Astrocyte (in vitro differentiated cells and primary cell): ENCODE measurements at regions not wholly inside any gene's neighbourhood (a gene's known extent, or its start where the extent isn't known, plus 50 kb on each side); places are given as distances from the start of the nearest gene placed in this dataset.

Experiments
- EZH2 ChIP-seq: IDR thresholded peaks from 2 replicates; pipeline ENCODE4 v1.6.1; 2012; ENCODE audit warnings: mild to moderate bottlenecking, low read length, inconsistent platforms; ENCODE audit not compliant: insufficient read depth
- TF ChIP-seq, protein P1 (sequence below): IDR thresholded peaks from 2 replicates; pipeline ENCODE4 v1.5.1; 2011; ENCODE audit warnings: low read depth, mild to moderate bottlenecking, inconsistent platforms, low read length, moderate library complexity; ENCODE audit not compliant: insufficient read depth

DNA sequence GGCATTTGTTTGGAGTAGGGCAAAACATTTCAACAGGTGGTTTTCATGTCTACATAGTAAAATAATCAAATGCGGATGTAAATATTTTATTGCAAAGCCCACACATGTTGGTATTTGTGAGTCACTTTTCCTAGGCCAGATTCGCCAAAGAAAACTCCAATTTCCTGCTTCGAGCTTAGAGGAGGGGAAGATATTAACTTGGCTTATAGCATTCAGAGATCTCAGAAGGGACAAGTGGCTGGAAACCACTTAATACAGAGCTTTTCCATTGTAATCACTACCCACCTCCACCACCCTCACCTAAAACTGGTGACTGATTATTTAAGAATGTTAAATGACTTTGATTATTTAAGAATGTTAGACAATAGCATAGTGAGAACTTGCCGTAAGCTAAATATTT, 530.6 kb upstream of the SPRY2 start:
- TF ChIP-seq, protein P1, sequence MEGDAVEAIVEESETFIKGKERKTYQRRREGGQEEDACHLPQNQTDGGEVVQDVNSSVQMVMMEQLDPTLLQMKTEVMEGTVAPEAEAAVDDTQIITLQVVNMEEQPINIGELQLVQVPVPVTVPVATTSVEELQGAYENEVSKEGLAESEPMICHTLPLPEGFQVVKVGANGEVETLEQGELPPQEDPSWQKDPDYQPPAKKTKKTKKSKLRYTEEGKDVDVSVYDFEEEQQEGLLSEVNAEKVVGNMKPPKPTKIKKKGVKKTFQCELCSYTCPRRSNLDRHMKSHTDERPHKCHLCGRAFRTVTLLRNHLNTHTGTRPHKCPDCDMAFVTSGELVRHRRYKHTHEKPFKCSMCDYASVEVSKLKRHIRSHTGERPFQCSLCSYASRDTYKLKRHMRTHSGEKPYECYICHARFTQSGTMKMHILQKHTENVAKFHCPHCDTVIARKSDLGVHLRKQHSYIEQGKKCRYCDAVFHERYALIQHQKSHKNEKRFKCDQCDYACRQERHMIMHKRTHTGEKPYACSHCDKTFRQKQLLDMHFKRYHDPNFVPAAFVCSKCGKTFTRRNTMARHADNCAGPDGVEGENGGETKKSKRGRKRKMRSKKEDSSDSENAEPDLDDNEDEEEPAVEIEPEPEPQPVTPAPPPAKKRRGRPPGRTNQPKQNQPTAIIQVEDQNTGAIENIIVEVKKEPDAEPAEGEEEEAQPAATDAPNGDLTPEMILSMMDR: no peak
- TF ChIP-seq EZH2: no peak
